ENCODE measurements at regions not wholly inside any gene's neighbourhood (a gene's known extent, or its start where the extent isn't known, plus 50 kb on each side); places are given as distances from the start of the nearest gene placed in this dataset.

- Histone ChIP-seq H3K36me3 (no peaks in the 10 kb centered on the region), H3K27me3 (no peaks in the 10 kb centered on the region), H3K9me3 (no peaks in the 10 kb centered on the region), H3K4me3 (no peak overlapping the region), H3K4me1 (no peaks in the 10 kb centered on the region), H3K27ac (no peak overlapping the region)
- DNase-seq (ENCODE audit: low spot score): no peak
- TF ChIP-seq CTCF (IDR thresholded peaks at IDR 0.05): no peak
Observed at GRCh38 chr5:152072091-152072490, 147.4 kb upstream of the GLRA1 start.

GRCh38 chr5:152070591-152070990 is 145.9 kb upstream of the GLRA1 start:
- H3K4me3 ChIP-seq: no peak overlapping the region
- H3K27ac ChIP-seq: no peak overlapping the region
- no peaks in the 10 kb centered on the region for H3K4me1 ChIP-seq
- H3K9me3 ChIP-seq: no peaks in the 10 kb centered on the region
- H3K36me3 ChIP-seq: no peaks in the 10 kb centered on the region
- no peaks in the 10 kb centered on the region for H3K27me3 ChIP-seq
- TF ChIP-seq CTCF (IDR thresholded peaks at IDR 0.05): no peak
- no peak for DNase-seq (ENCODE audit: low spot score)

GRCh38 chr5:152066784-152067183 is 142.1 kb upstream of the GLRA1 start:
- Histone ChIP-seq H3K4me3 (no peak overlapping the region), H3K9me3 (no peaks in the 10 kb centered on the region), H3K36me3 (no peaks in the 10 kb centered on the region), H3K27me3 (no peaks in the 10 kb centered on the region), H3K27ac (no peak overlapping the region), H3K4me1 (no peaks in the 10 kb centered on the region)
- DNase-seq (ENCODE audit: low spot score): no peak
- no peak for TF ChIP-seq CTCF (IDR thresholded peaks at IDR 0.05)

- H3K27ac ChIP-seq: no peak overlapping the region
- H3K36me3 ChIP-seq: no peaks in the 10 kb centered on the region
- H3K4me1 ChIP-seq: no peaks in the 10 kb centered on the region
- TF ChIP-seq CTCF (IDR thresholded peaks at IDR 0.05): no peak
- H3K9me3 ChIP-seq: no peaks in the 10 kb centered on the region
- DNase-seq (ENCODE audit: low spot score): no peak
- no peak overlapping the region for H3K4me3 ChIP-seq
- no peaks in the 10 kb centered on the region for H3K27me3 ChIP-seq
Observed at GRCh38 chr5:152063004-152063403, 138.4 kb upstream of the GLRA1 start.

GRCh38 chr5:152061095-152061494 is 136.4 kb upstream of the GLRA1 start:
- Histone ChIP-seq H3K27me3 (no peaks in the 10 kb centered on the region), H3K9me3 (no peaks in the 10 kb centered on the region), H3K27ac (no peak overlapping the region), H3K4me3 (no peak overlapping the region), H3K36me3 (no peaks in the 10 kb centered on the region), H3K4me1 (no peaks in the 10 kb centered on the region)
- no peak for TF ChIP-seq CTCF (IDR thresholded peaks at IDR 0.05)
- no peak for DNase-seq (ENCODE audit: low spot score)

- no peak for TF ChIP-seq CTCF (IDR thresholded peaks at IDR 0.05)
- DNase-seq (ENCODE audit: low spot score): no peak
- no peaks in the 10 kb centered on the region for H3K4me1 ChIP-seq
Observed at GRCh38 chr5:152058267-152058666, 133.6 kb upstream of the GLRA1 start.

More at GRCh38 chr5:152058267-152058666, 133.6 kb upstream of the GLRA1 start:
- Histone ChIP-seq H3K4me3 (no peak overlapping the region), H3K27ac (no peak overlapping the region), H3K36me3 (no peaks in the 10 kb centered on the region), H3K27me3 (no peaks in the 10 kb centered on the region), H3K9me3 (no peaks in the 10 kb centered on the region)
